ENCODE measurements at regions not wholly inside any gene's neighbourhood (a gene's known extent, or its start where the extent isn't known, plus 50 kb on each side); places are given as distances from the start of the nearest gene placed in this dataset.

GRCh38 chr20:6623989-6624388 is 143.5 kb upstream of the BMP2 start (continued):
- TF ChIP-seq ZNF605 (CRISPR knock-in tag; IDR thresholded peaks at IDR 0.05), result no peak
- no peak for TF ChIP-seq ZFX (CRISPR knock-in tag; IDR thresholded peaks at IDR 0.05; ENCODE audit: low read depth)
- no peak for TF ChIP-seq CCDC6 (CRISPR knock-in tag; IDR thresholded peaks at IDR 0.05)
- TF ChIP-seq ZNF784 (CRISPR knock-in tag; IDR thresholded peaks at IDR 0.05; ENCODE audit: borderline replicate concordance), result no peak
- no peak for TF ChIP-seq ZSCAN25 (CRISPR knock-in tag; IDR thresholded peaks at IDR 0.05)
- no peak for TF ChIP-seq HOMEZ (CRISPR knock-in tag; IDR thresholded peaks at IDR 0.05; ENCODE audit: low read depth)
- no peak for TF ChIP-seq ZSCAN12 (CRISPR knock-in tag; IDR thresholded peaks at IDR 0.05)
- TF ChIP-seq ZNF703 (CRISPR knock-in tag; IDR thresholded peaks at IDR 0.05; ENCODE audit: borderline replicate concordance), result no peak
- no peak for TF ChIP-seq ZBTB7B (CRISPR knock-in tag; IDR thresholded peaks at IDR 0.05)
- no peak for TF ChIP-seq CREB3 (CRISPR knock-in tag; IDR thresholded peaks at IDR 0.05)
- no peak for TF ChIP-seq ZNF10 (CRISPR knock-in tag; IDR thresholded peaks at IDR 0.05; ENCODE audit: borderline replicate concordance, low read depth)
- no peak for TF ChIP-seq ZBTB39 (CRISPR knock-in tag; IDR thresholded peaks at IDR 0.05)
- no peak for TF ChIP-seq GLMP (CRISPR knock-in tag; IDR thresholded peaks at IDR 0.05; ENCODE audit: borderline replicate concordance)
- no peak for TF ChIP-seq ZNF556 (CRISPR knock-in tag; IDR thresholded peaks at IDR 0.05; ENCODE audit: borderline replicate concordance)
- TF ChIP-seq ZNF7 (CRISPR knock-in tag; IDR thresholded peaks at IDR 0.05), result no peak
- TF ChIP-seq ZNF335 (CRISPR knock-in tag; IDR thresholded peaks at IDR 0.05), result no peak
- TF ChIP-seq ZBTB4 (CRISPR knock-in tag; IDR thresholded peaks at IDR 0.05; ENCODE audit: borderline replicate concordance), result no peak
- no peak; the same call in 1 of the 2 replicates for TF ChIP-seq SMC3 (IDR thresholded peaks at IDR 0.05; ENCODE audit: low read length)
